Tibial artery (tissue), 4 donors: ENCODE measurements at regions not wholly inside any gene's neighbourhood (a gene's known extent, or its start where the extent isn't known, plus 50 kb on each side); places are given as distances from the start of the nearest gene placed in this dataset.
"Not testable (repeated sequence)": the region's sequence is repeated elsewhere in the genome, so short reads cannot be mapped to it uniquely, and the experiment has no call there.

Experiments
- DNase-seq, 2 donors: peaks; one replicate each; pipeline ENCODE4 v3.0.0-alpha.2; 2019
- H3K27ac ChIP-seq, 2 donors: fragments of 200-600 bp; sonication (generic) in 1 of 2; 1 replicate in 1 of 2; 2 replicates in 1 of 2; pipeline ENCODE4 v1.5.1; 2018 to 2019; ENCODE audit warnings: mild to moderate bottlenecking in 1 of 2
- H3K27me3 ChIP-seq, 2 donors: fragments of 200-600 bp; sonication (generic) in 1 of 2; one replicate each; pipeline versions ENCODE4 v1.5.1 to v1.6.0; 2016 to 2019
- H3K36me3 ChIP-seq, 3 donors: fragments of 200-600 bp; sonication (generic) in 2 of 3; one replicate each; pipeline ENCODE4 v1.5.1; 2016 to 2019; ENCODE audit warnings: mild to moderate bottlenecking in 2 of 3
- H3K4me1 ChIP-seq, 4 donors: fragments of 200-600 bp; sonication (generic) in 2 of 4; 1 replicate in 3 of 4; 2 replicates in 1 of 4; pipeline ENCODE4 v1.5.1; 2016 to 2019
- H3K4me3 ChIP-seq, 2 donors: fragments of 200-600 bp; sonication (generic) in 1 of 2; 1 replicate in 1 of 2; 2 replicates in 1 of 2; pipeline ENCODE4 v1.5.1; 2018 to 2019; ENCODE audit warnings: mild to moderate bottlenecking in 2 of 2
- H3K9me3 ChIP-seq, 3 donors: fragments of 200-600 bp; sonication (generic) in 1 of 3; one replicate each; pipeline ENCODE4 v1.5.1; 2016 to 2019
- CTCF ChIP-seq, 2 experiments: fragments of 200-600 bp in 1 of 2; fragments of 450-650 bp in 1 of 2; IDR thresholded peaks; one replicate each; pipeline ENCODE4 v1.5.1; 2017 to 2019; ENCODE audit warnings: antibody characterized with exemption in 2 of 2, mild to moderate bottlenecking in 1 of 2, moderate library complexity in 1 of 2
- intact Hi-C: fragments of 100-400 bp; cut with DNase I; formaldehyde crosslinking; loops from one replicate; pipeline ENCODE4 v1.15.0; 2023; ENCODE audit warnings: low total_unique reads

DNA sequence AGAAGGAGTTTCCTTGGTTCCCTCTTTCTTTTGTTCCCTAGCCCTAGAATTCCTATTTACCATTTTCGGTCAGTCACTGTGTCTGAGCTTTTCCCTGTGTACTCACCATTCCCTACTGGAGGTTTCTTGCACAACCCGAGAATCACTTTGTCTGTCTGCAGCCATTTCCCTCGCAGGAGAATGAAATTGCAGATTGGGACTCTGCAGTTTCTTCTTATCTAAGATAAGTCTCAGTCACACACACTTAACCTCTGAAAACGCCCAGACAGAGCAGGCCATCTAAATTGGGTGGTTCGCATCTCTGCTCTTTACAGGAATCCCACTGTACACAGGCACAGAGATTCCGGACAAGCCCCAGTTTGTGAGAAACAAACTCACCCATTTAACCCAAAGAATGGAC lies 58.6 kb upstream of the CNTNAP2 start:
- no peaks in the 10 kb centered on the region for H3K4me1 ChIP-seq
- intact Hi-C loops = no loop called here
- no peak for TF ChIP-seq CTCF (IDR thresholded peaks at IDR 0.05)

GRCh38 chr7:146054909-146055308 lies 61.7 kb upstream of the CNTNAP2 start:
- Histone ChIP-seq H3K4me1 (no peaks in the 10 kb centered on the region), H3K27ac (no peak overlapping the region), H3K27me3 (no peaks in the 10 kb centered on the region), H3K36me3 (no peaks in the 10 kb centered on the region), H3K4me3 (no peak overlapping the region), H3K9me3 (no peaks in the 10 kb centered on the region)
- intact Hi-C loops = no loop called here
- TF ChIP-seq CTCF (IDR thresholded peaks at IDR 0.05) = no peak
- DNase-seq = no peak

More for the DNA sequence above, 58.6 kb upstream of the CNTNAP2 start:
- Histone ChIP-seq H3K36me3 (no peaks in the 10 kb centered on the region), H3K9me3 (no peaks in the 10 kb centered on the region), H3K27ac (no peak overlapping the region), H3K4me3 (no peak overlapping the region), H3K27me3 (no peaks in the 10 kb centered on the region)
- DNase-seq = no peak

DNA sequence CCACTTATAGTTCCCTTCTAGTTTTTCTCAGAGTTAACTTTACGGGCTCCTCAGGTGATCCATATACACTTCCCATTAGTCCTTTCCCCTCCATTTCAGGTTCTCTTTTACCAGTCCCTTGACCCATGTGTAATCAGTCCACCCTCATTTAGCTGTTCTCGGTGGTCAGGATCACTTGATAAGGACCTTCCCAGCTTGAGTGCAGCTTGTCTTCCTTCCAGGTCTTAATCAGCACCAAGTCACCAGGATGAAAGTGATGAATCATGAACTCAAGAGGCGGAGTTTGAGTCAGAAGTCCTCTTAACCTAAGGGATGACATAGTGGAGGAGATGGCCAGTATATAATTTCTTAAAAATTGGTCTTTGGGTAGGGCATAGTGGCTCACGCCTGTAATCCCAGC lies 63.1 kb upstream of the CNTNAP2 start:
- intact Hi-C loops = no loop called here

GRCh38 chr7:146043310-146043709 lies 73.3 kb upstream of the CNTNAP2 start:
- H3K4me3 ChIP-seq, H3K9me3 ChIP-seq, intact Hi-C loops, H3K4me1 ChIP-seq, DNase-seq, H3K27ac ChIP-seq, H3K36me3 ChIP-seq, H3K27me3 ChIP-seq: not testable (repeated sequence)

More for the DNA sequence above, 63.1 kb upstream of the CNTNAP2 start:
- no peak for TF ChIP-seq CTCF (IDR thresholded peaks at IDR 0.05)
- H3K36me3 ChIP-seq = no peaks in the 10 kb centered on the region
- H3K27ac ChIP-seq = no peak overlapping the region
- H3K4me1 ChIP-seq = no peaks in the 10 kb centered on the region
- no peaks in the 10 kb centered on the region for H3K9me3 ChIP-seq
- no peaks in the 10 kb centered on the region for H3K27me3 ChIP-seq
- no peak overlapping the region for H3K4me3 ChIP-seq
- DNase-seq = no peak

DNA sequence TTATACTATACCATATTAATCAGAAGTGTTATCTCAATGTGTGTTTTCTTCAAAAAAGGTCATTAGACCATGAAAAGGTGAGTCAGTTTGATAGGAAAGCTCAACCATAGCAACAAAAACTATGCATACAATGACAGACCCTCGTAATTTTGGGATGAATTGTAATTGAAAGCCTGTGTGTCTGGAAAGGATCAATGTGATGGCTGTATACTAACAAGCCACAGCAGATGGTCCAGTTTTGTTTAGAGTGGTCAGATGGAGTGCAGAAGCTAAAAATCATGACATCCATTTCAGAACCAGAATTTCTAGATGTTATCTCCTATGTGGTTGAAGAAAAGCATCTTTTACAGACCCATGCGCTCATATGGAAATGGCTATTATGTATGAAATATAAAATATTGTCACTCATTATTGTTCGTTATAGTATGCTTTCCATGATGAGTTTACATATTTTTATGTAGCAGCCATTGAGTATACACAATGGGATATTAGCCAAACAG lies 88.3 kb upstream of the CNTNAP2 start:
- Histone ChIP-seq H3K36me3 (no peaks in the 10 kb centered on the region), H3K9me3 (no peaks in the 10 kb centered on the region), H3K4me1 (no peaks in the 10 kb centered on the region), H3K27me3 (no peaks in the 10 kb centered on the region), H3K4me3 (no peak overlapping the region), H3K27ac (no peak overlapping the region)
- intact Hi-C loops = no loop called here
- DNase-seq = no peak
- TF ChIP-seq CTCF (IDR thresholded peaks at IDR 0.05) = no peak

DNA sequence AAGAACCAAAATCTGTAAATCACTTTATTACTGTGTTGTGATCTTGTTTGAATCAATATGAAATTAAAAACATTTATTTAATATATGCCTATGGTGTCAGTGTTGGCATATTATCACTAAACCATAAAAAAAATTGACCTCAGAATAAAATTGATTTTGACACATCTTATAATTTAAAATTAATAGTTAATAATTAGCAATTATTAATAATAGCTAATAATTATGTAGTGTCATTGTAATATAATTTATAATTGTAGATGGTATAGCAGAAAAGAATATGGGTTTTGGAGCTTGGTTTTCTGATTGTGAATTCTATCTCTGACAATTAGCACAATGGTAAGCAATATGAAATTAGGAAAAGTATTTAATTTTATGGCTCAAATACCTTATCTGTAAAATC lies 89.4 kb upstream of the CNTNAP2 start:
- no peak for TF ChIP-seq CTCF (IDR thresholded peaks at IDR 0.05)

More for the DNA sequence above, 89.4 kb upstream of the CNTNAP2 start:
- H3K4me1 ChIP-seq = no peaks in the 10 kb centered on the region
- H3K27me3 ChIP-seq = no peaks in the 10 kb centered on the region
- no peaks in the 10 kb centered on the region for H3K36me3 ChIP-seq
- H3K9me3 ChIP-seq = no peaks in the 10 kb centered on the region
- H3K27ac ChIP-seq = no peak overlapping the region
- no peak for DNase-seq
- intact Hi-C loops = no loop called here
- no peak overlapping the region for H3K4me3 ChIP-seq
